ENCODE measurements at regions not wholly inside any gene's neighbourhood (a gene's known extent, or its start where the extent isn't known, plus 50 kb on each side); places are given as distances from the start of the nearest gene placed in this dataset.
"Not testable (repeated sequence)": the region's sequence is repeated elsewhere in the genome, so short reads cannot be mapped to it uniquely, and the experiment has no call there.

DNA sequence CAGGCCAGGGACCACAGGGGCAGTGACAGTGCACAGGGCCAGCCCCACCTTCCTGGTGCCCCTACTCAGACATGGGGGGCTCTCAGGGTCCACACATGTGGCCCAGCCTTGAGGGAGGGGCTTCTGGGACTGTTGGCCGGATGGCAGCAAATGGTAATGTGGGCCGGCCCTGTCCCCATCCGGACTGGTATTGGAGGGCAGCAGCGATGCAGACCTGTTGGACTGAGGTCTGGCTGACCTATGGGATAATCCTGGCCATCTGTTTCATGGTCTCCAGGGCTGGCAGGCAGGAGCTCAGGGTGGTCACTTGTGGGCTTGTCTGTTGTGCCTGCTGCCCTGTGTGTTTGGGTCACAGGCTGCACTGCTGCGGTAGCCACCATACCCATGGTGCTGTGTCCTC is 387.5 kb downstream of the TMEM121 start:
- no peak for DNase-seq

DNA sequence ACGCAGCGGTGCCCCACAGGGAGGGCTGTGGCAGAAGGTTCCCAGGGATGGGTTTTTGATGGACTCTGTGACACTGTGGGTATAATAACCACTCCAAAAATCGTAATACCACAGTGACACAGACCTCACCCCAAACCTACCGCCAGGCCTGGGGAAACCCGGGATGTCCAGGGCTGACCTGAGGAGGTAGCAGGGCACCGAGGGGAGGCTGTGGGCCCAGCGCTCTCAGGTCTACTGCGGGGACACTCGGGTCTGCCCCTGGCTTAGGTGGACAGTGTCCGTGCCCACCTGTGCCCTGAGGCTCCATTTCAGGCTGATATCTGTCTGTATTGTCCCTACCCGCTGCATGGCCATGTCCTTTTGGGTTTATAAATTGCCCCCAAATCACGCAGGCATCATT is 387.9 kb downstream of the TMEM121 start:
- DNase-seq = not testable (repeated sequence)

DNA sequence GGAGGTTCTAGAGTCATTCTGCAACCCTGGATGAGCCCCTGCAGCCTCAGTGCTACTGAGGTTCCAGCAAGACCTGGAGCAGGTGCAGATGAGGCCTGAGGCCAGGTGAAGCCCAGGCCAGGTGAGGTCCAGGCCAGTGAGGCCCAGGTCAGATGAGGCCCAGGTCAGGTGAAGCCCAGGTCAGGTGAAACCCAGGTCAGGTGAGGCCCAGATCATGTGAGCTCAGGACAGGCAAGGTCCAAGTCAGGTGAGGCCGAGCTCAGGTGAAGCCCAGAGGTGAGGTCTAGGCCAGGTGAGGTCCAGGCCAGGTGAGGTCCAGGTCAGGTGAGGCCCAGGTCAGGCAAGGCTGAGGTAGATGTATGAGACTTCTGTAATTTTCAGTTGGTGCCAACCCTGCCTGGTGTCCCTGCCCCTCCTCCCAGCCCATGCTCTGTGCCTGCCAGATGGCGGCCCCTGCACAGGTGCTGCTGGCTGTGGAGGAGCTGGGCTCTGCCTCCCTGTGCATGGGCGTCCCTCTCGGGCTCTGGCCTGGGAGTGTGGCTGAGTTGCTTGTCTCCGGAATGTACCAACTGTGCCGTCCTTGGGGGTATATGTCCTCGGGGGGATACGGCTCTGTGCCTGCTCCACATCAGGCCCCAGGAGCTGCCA is 388.5 kb downstream of the TMEM121 start:
- no peak for DNase-seq

DNA sequence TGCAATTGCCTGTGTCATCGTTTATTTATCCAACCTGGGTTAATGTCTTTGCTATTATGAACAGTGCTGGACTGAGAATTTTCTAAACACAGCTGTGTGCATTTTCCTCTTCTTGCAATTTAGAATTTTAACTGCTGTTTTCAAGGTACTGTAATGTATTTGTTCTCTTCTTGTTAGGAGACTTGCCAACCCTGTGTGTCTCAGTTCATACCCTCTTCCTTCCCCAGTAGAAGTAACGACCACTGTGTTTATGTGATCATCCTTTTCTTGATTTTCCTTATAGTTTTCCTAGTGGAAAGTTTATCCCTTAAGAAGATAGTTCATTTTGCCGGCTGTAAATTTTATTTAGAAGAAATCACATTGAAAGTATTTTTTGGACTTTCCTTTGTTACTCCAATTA is 389.2 kb downstream of the TMEM121 start:
- not testable (repeated sequence) for DNase-seq

DNA sequence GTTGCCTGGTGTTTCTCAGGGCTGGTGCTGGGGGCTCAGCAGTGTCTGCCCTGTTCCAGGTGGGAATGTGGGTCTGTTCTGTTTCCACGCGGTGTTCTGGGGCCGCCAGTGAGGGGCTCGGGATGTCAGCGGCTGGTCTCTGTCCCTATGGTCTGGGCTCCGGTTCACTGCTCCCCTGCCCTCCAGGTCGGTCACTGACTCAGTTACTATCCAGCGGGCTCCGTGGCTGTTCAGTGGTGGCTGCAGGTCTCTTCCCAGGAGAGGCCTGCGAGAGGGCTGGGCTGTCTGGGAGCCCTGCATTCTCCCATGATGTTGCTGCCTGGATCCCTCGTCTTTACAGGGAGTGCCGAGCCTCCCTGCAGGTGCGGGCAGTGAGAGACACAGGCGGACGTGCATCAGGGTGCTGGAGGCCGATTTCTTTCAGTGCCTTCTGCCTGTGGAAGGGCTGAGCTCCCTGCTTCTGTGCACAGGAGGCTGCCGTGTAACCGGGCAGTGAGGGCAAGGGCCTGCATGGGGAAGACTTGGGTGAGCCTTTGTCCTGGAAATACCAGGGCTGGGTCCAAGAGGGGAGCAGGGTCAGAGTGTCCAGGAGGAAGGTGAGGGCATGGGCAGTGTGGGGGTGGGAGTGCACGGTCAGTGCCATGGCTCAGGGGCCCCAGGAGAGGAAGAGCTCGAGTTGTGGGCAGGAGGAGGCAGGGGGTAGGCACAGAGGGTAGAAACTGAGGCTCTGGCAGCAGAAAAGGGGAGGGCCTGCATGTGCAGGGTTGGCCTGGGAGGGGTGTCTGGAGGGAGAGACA is 391.0 kb downstream of the TMEM121 start:
- not testable (repeated sequence) for DNase-seq

DNA sequence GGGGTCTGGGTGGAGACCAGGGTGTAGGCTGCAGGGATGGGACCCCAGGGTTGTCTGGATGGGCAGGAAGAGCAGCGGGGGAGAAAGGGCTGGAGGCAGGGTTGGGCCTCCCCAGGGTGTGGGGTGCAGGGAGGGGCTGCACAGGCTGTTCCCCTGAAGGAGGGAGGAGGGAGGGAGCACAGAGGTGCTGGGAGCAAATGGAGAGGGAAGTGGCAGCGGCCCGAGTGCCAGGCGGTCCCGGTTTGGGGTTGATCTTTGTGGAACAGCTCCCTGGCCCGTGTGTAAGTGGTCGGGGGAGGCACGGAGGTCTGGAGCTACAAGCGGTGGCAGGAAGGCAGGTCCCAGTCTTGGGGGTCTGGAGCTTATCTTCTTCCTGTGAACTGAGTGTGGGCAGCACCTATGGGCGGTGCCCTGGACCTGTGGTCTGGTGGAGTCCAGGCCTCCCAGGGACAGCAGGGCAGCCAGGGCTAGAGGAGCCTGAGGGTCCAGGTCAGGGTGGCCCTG is 391.6 kb downstream of the TMEM121 start:
- DNase-seq = no peak

DNA sequence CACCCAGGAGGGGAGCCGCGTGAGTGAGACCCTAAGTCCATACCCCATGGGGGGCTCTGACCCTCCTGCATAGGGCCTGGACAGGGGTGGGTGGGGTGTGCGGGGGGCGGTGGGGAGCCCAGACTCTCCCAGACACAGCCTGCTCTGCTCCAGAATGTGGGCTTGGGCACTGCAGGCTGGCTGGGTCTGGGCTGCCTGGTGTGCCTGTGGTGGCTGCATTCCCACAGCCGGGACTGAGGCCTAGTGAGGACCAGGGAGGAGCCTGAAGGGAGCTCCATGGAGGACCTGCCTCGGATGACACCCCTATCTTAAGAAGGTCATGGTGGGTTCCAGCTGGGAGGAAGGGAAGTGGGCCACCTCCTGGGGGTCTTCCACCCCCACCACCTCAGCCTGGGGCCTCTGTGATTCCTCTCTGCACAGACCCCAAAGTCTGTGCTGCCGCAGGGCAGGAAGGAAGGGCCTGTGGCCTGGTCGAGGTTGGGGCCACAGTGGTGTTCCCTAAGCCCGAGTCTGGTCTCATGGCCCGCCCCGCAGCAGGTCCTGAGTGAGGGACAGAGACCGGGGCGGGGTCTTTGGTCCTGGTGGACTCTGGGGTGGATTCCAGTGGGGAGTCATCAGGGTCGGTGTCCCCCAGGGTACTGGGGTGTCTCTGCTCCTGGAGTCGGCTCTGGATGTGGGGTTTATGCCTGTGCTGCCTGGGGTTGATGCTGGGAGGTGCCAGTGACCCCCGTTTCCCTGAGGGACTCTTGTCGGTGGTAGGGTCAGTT is 392.3 kb downstream of the TMEM121 start:
- DNase-seq = no peak

DNA sequence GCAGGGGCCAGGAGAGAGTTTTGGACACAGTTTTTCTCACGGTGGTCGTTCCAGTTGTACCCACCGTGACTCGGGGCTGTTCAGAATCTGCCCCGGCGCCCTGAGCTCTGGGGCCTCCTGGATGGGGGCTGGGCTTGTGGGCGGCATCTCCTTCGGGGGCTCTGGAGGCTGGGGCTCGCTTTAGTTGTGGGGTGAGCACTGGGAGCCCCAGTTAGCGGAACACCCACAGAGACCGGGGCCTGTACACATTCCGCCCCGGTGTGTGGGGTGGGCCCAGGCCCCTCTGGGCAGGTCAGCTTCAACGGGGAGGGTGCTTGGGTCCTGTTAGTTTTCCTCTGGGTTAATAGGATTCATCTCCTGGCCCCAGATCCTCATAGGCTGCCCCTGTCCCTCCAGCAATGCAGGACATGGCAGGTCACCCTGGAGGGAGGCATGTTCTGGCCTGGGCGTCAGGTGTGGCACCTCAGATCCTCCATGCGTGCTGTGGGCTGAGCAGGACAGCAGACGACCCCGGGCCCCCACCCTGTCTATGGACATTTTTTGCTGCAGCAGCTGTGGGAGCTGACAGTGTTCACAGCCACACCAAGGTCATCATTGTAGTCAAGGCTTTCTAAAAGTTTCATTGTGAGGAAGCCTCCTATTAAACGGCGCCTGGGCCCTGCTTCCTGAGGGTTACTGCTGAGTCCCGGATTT is 393.2 kb downstream of the TMEM121 start:
- DNase-seq = no peak

DNA sequence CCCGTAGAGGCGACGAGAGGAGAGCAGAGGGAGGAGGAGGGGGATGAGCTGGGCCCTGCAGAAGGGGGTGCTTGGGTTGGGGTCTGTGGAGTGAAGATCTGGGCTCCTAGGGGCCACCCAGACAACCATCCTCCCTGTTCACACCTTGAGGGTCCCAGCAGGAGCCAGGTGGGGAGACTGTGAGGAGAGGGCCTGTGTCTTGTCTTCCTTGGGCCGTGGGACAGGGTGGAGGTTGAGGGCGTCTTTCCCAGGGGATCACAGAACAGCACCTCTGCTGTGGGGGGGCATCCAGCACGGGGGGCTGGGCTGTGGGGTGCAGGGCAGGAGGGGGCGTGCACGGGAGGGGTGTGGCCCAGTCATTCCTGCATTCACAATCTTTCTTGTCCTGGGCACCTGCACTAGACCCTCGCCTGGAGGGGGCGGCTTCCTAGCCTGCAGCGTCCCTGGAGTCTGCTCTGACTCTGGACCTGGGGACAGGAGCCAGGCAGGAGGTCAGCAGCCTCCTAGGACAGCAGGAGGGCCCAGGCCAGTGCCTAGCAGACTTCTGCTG is 393.8 kb downstream of the TMEM121 start:
- not testable (repeated sequence) for DNase-seq

DNA sequence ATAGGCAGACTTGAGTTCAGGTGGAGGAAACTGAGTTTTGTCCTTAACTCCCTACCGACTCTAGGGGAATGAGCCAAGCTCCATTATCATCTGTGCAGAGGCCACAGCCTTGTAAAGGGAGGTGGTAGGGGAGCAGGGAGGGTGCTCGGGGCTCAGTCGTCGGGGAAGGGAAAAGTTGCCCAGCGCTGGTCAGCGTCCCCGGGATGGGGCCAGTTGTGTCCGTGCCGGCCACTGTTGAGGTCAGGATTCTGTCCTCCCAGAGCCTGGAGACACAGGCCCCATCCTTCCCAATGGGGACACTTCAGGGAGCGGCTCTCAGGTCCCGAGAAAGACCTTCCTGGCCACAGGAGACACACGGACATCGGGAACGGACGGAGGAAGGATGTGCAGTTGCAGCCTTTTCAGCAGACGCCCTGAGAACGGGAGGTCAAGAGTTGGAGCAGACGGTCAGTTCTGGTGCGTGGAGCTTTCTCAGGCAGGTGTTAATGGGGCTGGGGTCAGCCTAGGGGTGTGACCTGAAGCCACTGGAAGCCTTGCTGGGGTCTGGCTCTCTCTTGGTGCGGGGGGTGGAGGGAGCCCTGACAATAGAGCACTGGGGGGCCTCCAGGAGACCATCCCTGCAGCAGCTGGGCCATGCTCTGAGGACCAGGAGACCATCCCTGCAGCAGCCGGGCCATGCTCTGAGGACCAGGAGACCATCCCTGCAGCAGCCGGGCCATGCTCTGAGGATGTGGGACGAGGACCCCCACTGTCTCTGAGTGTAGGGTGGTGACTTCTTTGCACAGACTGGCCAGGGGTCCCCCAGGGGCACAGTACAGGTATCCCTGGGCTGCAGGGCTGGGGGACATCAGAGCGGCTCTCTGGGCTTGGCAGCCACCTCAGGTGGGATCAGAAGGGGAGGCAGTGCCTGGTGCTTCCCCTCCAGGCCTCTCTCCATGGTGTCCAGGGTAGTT is 394.7 kb downstream of the TMEM121 start:
- DNase-seq = not testable (repeated sequence)

DNA sequence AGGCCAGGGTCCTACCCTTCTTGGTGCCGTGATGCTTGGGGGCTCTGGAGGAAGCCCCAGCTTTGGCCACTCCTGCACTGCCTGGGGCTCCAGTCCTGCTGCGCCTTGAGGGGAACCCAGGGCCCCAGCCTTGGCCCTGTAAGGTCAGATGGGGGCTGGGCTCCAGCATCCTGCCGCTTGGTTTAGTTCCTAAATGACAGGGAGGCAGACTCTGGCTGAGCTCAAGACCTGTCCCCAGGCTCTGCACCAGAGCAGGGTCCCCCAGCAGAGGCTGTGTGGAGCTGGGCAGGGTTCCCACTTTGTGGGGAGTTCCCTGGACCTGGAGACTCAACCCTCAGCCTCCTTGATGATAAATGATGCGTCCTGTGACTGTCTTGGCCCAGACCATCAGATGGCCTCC is 395.4 kb downstream of the TMEM121 start:
- not testable (repeated sequence) for DNase-seq

DNA sequence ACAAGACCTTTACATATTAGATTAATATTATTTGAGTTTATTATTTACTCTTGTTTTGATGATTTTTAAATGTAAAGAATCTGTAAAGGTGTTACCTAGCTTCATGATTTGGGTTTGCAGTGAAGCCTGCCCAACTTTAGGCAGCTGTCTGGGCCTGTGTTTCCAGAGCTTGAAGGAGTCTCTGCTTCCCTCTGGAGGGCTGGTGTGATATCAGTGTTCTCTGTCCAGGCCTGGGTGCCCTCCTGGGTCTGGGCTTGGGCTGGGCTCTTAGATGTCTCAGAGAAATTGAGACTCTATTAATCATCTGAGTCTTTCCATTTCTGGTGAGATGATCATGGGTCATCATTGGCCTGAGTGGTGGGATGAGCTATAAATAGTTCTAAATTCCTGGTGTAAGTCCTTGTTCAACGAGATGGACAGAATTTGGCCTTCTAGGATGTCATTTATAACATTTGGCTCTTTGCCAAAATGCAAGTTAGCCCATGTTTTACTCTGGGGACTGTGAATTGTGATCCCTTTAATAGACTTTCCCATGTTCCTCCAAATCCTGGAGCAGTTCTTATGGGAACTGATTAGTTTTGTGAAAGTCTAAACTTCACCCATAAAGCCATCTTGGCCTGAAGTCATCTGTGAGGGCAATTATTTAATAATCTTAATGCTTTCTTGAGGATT is 397.3 kb downstream of the TMEM121 start:
- not testable (repeated sequence) for DNase-seq

DNA sequence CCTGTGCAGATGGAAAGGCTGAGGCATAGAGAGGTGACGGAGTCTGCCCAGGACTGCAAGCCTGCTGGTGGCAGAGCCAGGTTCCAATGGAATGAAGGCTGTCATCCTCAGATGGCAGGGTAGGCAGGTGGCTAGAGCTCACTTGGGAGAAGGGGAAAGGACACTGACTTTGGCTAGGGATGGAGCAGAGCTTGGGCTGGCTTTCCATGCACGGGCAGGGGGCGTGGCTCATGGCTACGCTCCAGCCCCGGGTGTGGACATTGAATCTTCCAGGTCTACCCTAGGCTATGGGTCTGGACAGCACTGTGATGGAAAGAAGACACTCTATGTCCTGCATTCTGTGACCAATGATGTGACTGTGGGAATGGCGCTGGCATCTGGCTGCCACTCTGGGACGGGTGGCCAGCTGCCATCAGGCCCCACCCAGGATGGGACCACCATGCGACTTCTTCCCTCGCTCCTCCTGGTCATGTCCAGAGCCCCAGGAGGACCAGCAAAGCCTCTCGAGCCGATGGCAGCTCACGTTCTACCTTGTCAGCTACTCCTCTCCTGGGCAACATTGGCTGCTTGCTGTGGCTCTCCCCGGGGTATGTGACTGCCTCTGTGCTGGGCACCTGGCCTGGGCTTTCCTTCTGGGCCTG is 398.7 kb downstream of the TMEM121 start:
- no peak for DNase-seq

DNA sequence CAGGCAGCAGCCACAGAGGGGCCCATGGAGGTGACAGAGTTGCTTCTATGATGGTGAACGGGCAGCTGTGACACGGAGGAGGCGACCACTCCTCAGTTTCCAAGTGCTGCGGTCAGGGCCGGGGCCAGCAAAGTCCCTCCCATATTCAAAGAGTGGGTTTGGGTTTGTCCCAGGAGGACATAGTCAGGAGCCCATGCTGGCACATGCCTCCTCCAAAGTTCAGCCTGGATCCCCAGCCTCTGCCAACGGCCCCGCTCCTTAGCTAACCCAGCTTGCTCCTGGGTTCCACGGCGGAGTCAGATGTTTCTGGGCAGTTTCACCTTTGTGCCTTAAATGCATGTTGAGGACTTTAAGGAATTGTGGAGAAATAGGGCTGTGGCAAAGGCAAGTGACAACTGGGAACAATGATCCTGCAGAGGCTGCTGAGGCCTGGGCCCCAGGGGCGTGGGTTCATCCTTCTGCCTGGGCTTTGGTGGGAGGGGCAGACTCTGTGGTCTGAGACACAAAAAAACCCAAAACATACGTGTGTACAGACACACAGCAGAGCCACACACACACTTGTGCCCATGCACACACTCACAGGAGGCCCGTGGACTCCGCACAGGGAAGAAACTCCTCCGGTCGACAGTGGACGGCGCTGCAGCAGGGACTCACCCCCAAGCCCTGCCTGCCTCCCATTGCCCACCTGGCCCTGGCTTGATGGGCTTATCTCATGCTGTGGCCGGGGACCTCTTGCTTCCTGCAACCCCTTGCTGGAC is 399.4 kb downstream of the TMEM121 start:
- DNase-seq = no peak

DNA sequence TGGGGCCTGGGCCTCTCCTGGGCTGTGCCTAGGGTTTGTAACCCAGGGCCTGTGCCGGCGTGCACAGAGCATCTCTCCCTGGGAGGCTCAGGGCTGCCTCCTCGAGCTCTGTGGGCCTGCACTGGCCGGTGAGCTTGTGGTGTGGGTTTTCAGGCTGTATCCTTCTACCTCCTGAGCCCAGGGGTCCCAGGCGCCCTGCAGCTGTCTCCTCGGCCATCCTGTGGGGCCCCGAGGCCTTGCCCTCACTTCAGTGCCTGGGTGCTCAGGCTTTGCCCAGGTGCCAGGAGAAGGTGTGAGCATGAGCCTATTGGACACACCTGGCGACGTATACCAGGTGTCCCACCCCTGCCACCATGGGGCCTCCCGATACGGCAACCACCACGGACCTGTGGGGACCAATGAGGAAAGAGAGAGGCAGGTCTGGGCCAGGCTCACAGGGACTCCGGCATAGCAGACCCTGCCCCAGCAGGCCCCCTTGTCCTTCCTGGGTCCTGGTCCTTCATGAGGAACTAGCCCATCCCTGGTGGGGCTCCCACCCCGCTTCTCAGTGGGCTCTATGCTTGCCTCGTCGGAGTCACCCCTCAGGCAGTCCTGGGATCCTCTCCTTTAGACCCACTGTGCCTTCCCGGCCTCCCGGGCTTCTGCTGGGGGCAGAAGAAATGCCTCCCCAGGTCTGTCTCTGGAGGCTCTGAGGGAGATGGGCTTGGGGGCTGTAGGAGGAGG is 400.2 kb downstream of the TMEM121 start:
- DNase-seq = no peak

DNA sequence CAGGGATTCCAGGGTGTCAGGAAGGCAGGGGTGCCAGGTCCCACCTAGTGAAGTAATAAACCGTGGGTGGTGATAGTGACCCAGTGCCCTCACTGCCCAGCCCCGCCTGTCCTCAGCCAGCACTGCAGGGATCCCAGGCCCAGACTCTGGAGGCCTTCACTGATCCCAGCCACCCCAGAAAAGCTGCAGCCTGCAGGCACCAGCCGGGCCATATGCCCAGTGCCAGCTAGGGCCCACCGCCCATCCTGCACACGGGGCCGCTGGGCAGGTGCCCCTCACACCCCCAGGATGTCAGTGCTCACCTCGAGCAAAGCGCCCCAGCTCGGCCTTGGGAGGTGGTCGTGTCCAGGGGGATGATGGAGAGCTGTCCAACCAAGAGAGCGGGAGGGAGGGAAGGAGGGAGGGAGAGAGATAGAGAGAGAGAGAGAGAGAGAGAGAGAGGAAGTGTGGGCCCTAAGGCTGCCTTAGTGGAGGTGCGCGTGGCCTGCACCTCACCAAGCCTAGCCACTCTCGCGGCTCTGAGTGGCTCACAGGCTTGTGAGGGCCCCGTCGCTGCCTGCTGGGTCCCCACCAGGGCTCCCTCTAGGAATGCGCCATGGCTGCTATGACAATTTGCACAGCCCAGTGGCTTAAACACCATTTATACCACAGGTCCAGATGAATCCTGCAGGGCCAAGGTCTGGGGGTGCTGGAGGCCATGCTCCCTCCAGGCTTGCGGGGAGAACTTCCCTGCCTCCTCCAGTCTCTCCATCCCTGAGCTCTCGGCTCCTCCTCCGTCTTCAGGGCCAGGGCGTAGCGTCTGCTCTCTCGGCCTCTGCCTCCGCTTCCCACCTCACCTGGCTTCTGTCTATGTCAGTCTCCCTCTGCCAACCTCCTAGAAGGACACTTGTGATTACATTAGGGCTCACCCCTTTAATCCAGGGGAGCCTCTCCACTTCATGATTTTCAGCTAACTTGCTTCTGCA is 401.0 kb downstream of the TMEM121 start:
- no peak for DNase-seq

Measured in NCI-H524 treated with DMSO at 0.1 percent for 48 hours (cell line).